DND-41 (cell line): ENCODE measurements at regions not wholly inside any gene's neighbourhood (a gene's known extent, or its start where the extent isn't known, plus 50 kb on each side); places are given as distances from the start of the nearest gene placed in this dataset.

ENCODE experiments used
- ATAC-seq: fragments of 200-7000 bp; cut with Tn5 transposase; 3 replicates; pipeline ENCODE4 v1.9.1; 2021; ENCODE audit warnings: low read depth; ENCODE audit not compliant: insufficient read depth
- DNase-seq: peaks from one replicate; pipeline ENCODE4 v3.0.0-alpha.2; 2020
- H2AFZ ChIP-seq: 2 replicates; pipeline ENCODE4 v1.6.0; 2012; ENCODE audit warnings: low read depth, low read length
- H3K27ac ChIP-seq: 2 replicates; pipeline ENCODE4 v1.5.1; 2012; ENCODE audit warnings: low read length, inconsistent platforms
- H3K27me3 ChIP-seq: fragments of 200-600 bp; sonication (generic); 2 replicates; pipeline ENCODE4 v1.6.0; 2012; ENCODE audit warnings: low read length, mild to moderate bottlenecking, inconsistent platforms; ENCODE audit not compliant: insufficient read depth, poor library complexity
- H3K36me3 ChIP-seq: 2 replicates; pipeline ENCODE4 v1.5.1; 2012; ENCODE audit warnings: low read length, inconsistent platforms; ENCODE audit not compliant: insufficient read depth
- H3K4me1 ChIP-seq: 2 replicates; pipeline ENCODE4 v1.5.1; 2012; ENCODE audit warnings: mild to moderate bottlenecking, low read length; ENCODE audit not compliant: insufficient read depth
- H3K4me2 ChIP-seq: 2 replicates; pipeline ENCODE4 v1.6.0; 2012; ENCODE audit warnings: mild to moderate bottlenecking, moderate library complexity, low read length, inconsistent platforms; ENCODE audit not compliant: insufficient read depth
- H3K4me3 ChIP-seq, 2 experiments: fragments of 200-600 bp in 1 of 2; shearing (Covaris generic) in 1 of 2; 2 replicates each; pipeline ENCODE4 v1.5.1; 2012 to 2016; ENCODE audit warnings: inconsistent platforms in 2 of 2, low read length in 2 of 2, mild to moderate bottlenecking in 2 of 2, low read depth in 1 of 2, moderate library complexity in 1 of 2
- H3K79me2 ChIP-seq: 2 replicates; pipeline ENCODE4 v1.6.0; 2012; ENCODE audit warnings: low read length, inconsistent platforms; ENCODE audit not compliant: insufficient read depth
- H3K9ac ChIP-seq: 2 replicates; pipeline ENCODE4 v1.6.0; 2012; ENCODE audit warnings: low read depth, mild to moderate bottlenecking, inconsistent platforms, low read length, moderate library complexity
- H3K9me3 ChIP-seq: 2 replicates; pipeline ENCODE4 v1.5.1; 2012; ENCODE audit warnings: low read length, moderate library complexity, mild to moderate bottlenecking, inconsistent platforms; ENCODE audit not compliant: insufficient read depth, severe bottlenecking
- H4K20me1 ChIP-seq: 2 replicates; pipeline ENCODE4 v1.6.0; 2012; ENCODE audit warnings: low read length; ENCODE audit not compliant: insufficient read depth
- EZH2 ChIP-seq: IDR thresholded peaks from 3 replicates; pipeline ENCODE4 v1.6.1; 2012; ENCODE audit warnings: borderline replicate concordance, low read depth, mild to moderate bottlenecking, moderate library complexity, low read length, inconsistent platforms; ENCODE audit not compliant: severe bottlenecking
- TF ChIP-seq, protein P1 (sequence below): IDR thresholded peaks from 2 replicates; pipeline ENCODE4 v1.5.1; 2012; ENCODE audit warnings: borderline replicate concordance, low read length, moderate library complexity, mild to moderate bottlenecking; ENCODE audit not compliant: poor library complexity, severe bottlenecking; ENCODE audit errors: extremely low read depth

DNA sequence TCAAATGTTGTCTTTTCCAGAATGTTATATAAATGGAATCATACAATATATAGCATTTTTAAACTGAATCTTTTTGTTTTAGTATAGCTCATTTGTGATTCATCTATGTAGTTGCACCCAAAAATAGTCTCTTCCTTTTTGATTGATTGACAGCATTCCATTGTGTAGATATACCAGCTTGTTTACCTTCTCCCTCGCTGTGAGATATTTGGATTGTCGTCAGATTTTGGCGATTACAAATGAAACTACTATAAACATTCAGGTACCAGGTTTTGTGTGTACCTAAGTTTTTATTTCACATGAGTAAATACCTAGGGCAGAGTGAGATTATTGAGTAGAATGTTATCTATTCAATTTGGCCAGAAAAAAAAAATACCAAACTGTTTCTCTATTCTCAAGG lies 584.7 kb upstream of the SORCS1 start:
- no peak overlapping the region for H3K27ac ChIP-seq
- H3K79me2 ChIP-seq: no peaks in the 10 kb centered on the region
- no peak overlapping the region for H3K9ac ChIP-seq
- no peak overlapping the region for H3K4me3 ChIP-seq
- no peak overlapping the region for H2AFZ ChIP-seq
- H3K4me2 ChIP-seq: no peak overlapping the region
- H4K20me1 ChIP-seq: no peaks in the 10 kb centered on the region
- TF ChIP-seq, protein P1, sequence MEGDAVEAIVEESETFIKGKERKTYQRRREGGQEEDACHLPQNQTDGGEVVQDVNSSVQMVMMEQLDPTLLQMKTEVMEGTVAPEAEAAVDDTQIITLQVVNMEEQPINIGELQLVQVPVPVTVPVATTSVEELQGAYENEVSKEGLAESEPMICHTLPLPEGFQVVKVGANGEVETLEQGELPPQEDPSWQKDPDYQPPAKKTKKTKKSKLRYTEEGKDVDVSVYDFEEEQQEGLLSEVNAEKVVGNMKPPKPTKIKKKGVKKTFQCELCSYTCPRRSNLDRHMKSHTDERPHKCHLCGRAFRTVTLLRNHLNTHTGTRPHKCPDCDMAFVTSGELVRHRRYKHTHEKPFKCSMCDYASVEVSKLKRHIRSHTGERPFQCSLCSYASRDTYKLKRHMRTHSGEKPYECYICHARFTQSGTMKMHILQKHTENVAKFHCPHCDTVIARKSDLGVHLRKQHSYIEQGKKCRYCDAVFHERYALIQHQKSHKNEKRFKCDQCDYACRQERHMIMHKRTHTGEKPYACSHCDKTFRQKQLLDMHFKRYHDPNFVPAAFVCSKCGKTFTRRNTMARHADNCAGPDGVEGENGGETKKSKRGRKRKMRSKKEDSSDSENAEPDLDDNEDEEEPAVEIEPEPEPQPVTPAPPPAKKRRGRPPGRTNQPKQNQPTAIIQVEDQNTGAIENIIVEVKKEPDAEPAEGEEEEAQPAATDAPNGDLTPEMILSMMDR: no peak
- TF ChIP-seq EZH2: no peak
- no peaks in the 10 kb centered on the region for H3K27me3 ChIP-seq
- H3K9me3 ChIP-seq: no peaks in the 10 kb centered on the region
- no peak for ATAC-seq
- no peaks in the 10 kb centered on the region for H3K36me3 ChIP-seq
- H3K4me1 ChIP-seq: no peaks in the 10 kb centered on the region
- no peak for DNase-seq

DNA sequence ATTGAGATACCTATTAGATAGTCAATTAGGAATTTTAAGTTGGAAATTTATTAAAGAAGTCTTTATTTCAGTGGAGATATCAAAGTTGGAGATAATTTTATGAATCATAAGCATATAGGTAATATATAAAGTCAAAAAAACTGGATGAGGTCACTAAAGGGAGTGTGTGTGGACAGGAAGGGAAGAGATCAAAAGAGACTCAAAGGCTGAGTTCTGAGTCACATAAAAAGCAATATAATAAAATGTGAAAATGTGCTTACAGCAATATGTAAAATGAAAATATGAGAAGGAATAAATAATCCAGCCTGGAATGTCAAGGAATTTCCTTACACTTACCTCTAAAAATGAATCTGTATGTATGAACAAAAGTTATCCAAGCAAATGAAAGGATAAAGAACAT lies 583.3 kb upstream of the SORCS1 start:
- DNase-seq: no peak
- Histone ChIP-seq H3K4me2 (no peak overlapping the region), H3K9me3 (no peaks in the 10 kb centered on the region), H3K4me3 (no peak overlapping the region), H3K36me3 (no peaks in the 10 kb centered on the region), H3K27me3 (no peaks in the 10 kb centered on the region), H2AFZ (no peak overlapping the region), H4K20me1 (no peaks in the 10 kb centered on the region), H3K9ac (no peak overlapping the region), H3K27ac (no peak overlapping the region), H3K4me1 (no peaks in the 10 kb centered on the region), H3K79me2 (no peaks in the 10 kb centered on the region)
- TF ChIP-seq, protein P1: no peak
- no peak for TF ChIP-seq EZH2
- no peak for ATAC-seq

DNA sequence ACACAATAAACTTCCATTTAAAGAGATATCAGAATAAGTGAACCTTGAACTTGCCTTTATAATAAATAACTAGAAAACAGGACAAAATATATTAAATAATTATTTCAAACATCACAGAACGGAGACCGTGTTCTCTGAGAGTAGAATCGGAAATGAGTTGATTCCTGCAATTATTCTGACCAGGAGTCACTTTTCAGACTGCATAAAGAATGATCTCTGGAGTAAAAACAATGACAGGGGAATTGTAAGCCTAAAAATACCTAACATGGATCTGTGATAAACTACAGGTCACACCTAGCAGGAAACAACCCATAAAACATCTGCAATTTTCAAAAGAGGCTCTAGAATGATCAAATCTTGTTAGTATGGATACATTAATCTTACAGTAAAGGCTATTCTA lies 577.5 kb upstream of the SORCS1 start:
- no peaks in the 10 kb centered on the region for H4K20me1 ChIP-seq

More for the DNA sequence above, 577.5 kb upstream of the SORCS1 start:
- Histone ChIP-seq H3K79me2 (no peaks in the 10 kb centered on the region), H3K36me3 (no peaks in the 10 kb centered on the region), H3K27me3 (no peaks in the 10 kb centered on the region), H3K4me1 (no peaks in the 10 kb centered on the region), H3K4me2 (no peak overlapping the region), H3K9me3 (no peaks in the 10 kb centered on the region), H3K27ac (no peak overlapping the region), H3K4me3 (no peak overlapping the region), H3K9ac (no peak overlapping the region), H2AFZ (no peak overlapping the region)
- TF ChIP-seq EZH2: no peak
- TF ChIP-seq, protein P1: no peak
- ATAC-seq (no peak), DNase-seq (no peak)
